Effector memory CD8-positive, alpha-beta T cell (primary cell): ENCODE measurements at regions not wholly inside any gene's neighbourhood (a gene's known extent, or its start where the extent isn't known, plus 50 kb on each side); places are given as distances from the start of the nearest gene placed in this dataset.

ENCODE experiments used
- ATAC-seq: fragments of 150-1000 bp; cut with Tn5 transposase; replicated peaks from 2 replicates; pipeline ENCODE4 v1.10.0; 2021; ENCODE audit warnings: mild to moderate bottlenecking, moderate library complexity
- DNase-seq, 3 experiments: peaks; one replicate each; pipeline ENCODE4 v3.0.0; 2021
- H3K27ac Mint-ChIP-seq, 2 donors: one replicate each; pipeline ENCODE4 v1.8.0; 2022; ENCODE audit warnings: mild to moderate bottlenecking in 2 of 2, mixed read lengths in 2 of 2, moderate library complexity in 2 of 2
- H3K27me3 Mint-ChIP-seq, 2 donors: one replicate each; pipeline ENCODE4 v1.8.0; 2022; ENCODE audit warnings: mixed read lengths in 2 of 2
- H3K36me3 Mint-ChIP-seq: one replicate; pipeline ENCODE4 v1.8.0; 2022; ENCODE audit warnings: mild to moderate bottlenecking, moderate library complexity, mixed read lengths; ENCODE audit not compliant: insufficient read depth
- H3K4me1 Mint-ChIP-seq, 2 donors: one replicate each; pipeline ENCODE4 v1.8.0; 2022; ENCODE audit warnings: low read depth in 2 of 2, mixed read lengths in 2 of 2
- H3K4me3 Mint-ChIP-seq, 2 donors: one replicate each; pipeline ENCODE4 v1.8.0; 2022; ENCODE audit warnings: mild to moderate bottlenecking in 2 of 2, mixed read lengths in 2 of 2, moderate library complexity in 2 of 2
- H3K9me3 Mint-ChIP-seq, 2 donors: one replicate each; pipeline ENCODE4 v1.8.0; 2022; ENCODE audit warnings: mixed read lengths in 2 of 2

- Mint-ChIP-seq H3K4me1 (no peaks in the 10 kb centered on the region), H3K9me3 (peaks cover 0 to 3% of the 10 kb centered on the region in 2 donors), H3K36me3 (no peaks in the 10 kb centered on the region), H3K27ac (no peak overlapping the region), H3K27me3 (peaks cover 0 to 15% of the 10 kb centered on the region in 2 donors), H3K4me3 (no peak overlapping the region)
- ATAC-seq = no peak
- no peak for DNase-seq
These were observed 139.5 kb downstream of the ZPLD1 start for GRCh38 chr3:102574355-102574754.

- H3K9me3 Mint-ChIP-seq = peaks cover 0 to 3% of the 10 kb centered on the region in 2 donors
- no peak overlapping the region for H3K4me3 Mint-ChIP-seq
- no peak overlapping the region for H3K27ac Mint-ChIP-seq
- H3K27me3 Mint-ChIP-seq = peaks cover 4 to 8% of the 10 kb centered on the region in 2 donors
- H3K36me3 Mint-ChIP-seq = no peaks in the 10 kb centered on the region
- DNase-seq (no peak), ATAC-seq (no peak)
- H3K4me1 Mint-ChIP-seq = no peaks in the 10 kb centered on the region
These were observed 141.8 kb downstream of the ZPLD1 start for GRCh38 chr3:102576651-102577050.

- H3K27ac Mint-ChIP-seq = no peak overlapping the region
- no peaks in the 10 kb centered on the region for H3K36me3 Mint-ChIP-seq
- no peaks in the 10 kb centered on the region for H3K4me1 Mint-ChIP-seq
- H3K27me3 Mint-ChIP-seq = peaks cover 2 to 4% of the 10 kb centered on the region in 2 donors
- no peak overlapping the region for H3K4me3 Mint-ChIP-seq
- peaks cover 0 to 3% of the 10 kb centered on the region in 2 donors for H3K9me3 Mint-ChIP-seq
- ATAC-seq (no peak), DNase-seq (no peak)
These were observed 142.4 kb downstream of the ZPLD1 start for GRCh38 chr3:102577082-102577789.

GRCh38 chr3:102580760-102581159 lies 145.9 kb downstream of the ZPLD1 start:
- H3K36me3 Mint-ChIP-seq = no peaks in the 10 kb centered on the region
- H3K27ac Mint-ChIP-seq = no peak overlapping the region
- no peak overlapping the region for H3K4me3 Mint-ChIP-seq
- no peak for DNase-seq
- H3K4me1 Mint-ChIP-seq = no peaks in the 10 kb centered on the region
- ATAC-seq = no peak
- H3K27me3 Mint-ChIP-seq = peaks cover 0 to 4% of the 10 kb centered on the region in 2 donors
- no peaks in the 10 kb centered on the region for H3K9me3 Mint-ChIP-seq

- Mint-ChIP-seq H3K27ac (no peak overlapping the region), H3K9me3 (no peaks in the 10 kb centered on the region)
- no peak for DNase-seq
These were observed 151.7 kb downstream of the ZPLD1 start for GRCh38 chr3:102586485-102586884.

GRCh38 chr3:102593812-102594602 lies 159.2 kb downstream of the ZPLD1 start:
- no peaks in the 10 kb centered on the region for H3K9me3 Mint-ChIP-seq
- H3K36me3 Mint-ChIP-seq = no peaks in the 10 kb centered on the region
- no peaks in the 10 kb centered on the region for H3K27me3 Mint-ChIP-seq
- no peaks in the 10 kb centered on the region for H3K4me1 Mint-ChIP-seq
- H3K27ac Mint-ChIP-seq = no peak overlapping the region
- no peak for DNase-seq
- no peak for ATAC-seq
- no peak overlapping the region for H3K4me3 Mint-ChIP-seq

More at GRCh38 chr3:102586485-102586884, 151.7 kb downstream of the ZPLD1 start:
- Mint-ChIP-seq H3K27me3 (no peaks in the 10 kb centered on the region), H3K4me1 (no peaks in the 10 kb centered on the region), H3K36me3 (no peaks in the 10 kb centered on the region), H3K4me3 (no peak overlapping the region)
- no peak for ATAC-seq

- Mint-ChIP-seq H3K9me3 (no peaks in the 10 kb centered on the region), H3K27me3 (no peaks in the 10 kb centered on the region), H3K4me3 (no peak overlapping the region), H3K27ac (no peak overlapping the region), H3K36me3 (no peaks in the 10 kb centered on the region), H3K4me1 (no peaks in the 10 kb centered on the region)
- ATAC-seq (no peak), DNase-seq (no peak)
These were observed 160.2 kb downstream of the ZPLD1 start for GRCh38 chr3:102595057-102595456.

- Mint-ChIP-seq H3K36me3 (no peaks in the 10 kb centered on the region), H3K4me3 (no peak overlapping the region), H3K9me3 (no peaks in the 10 kb centered on the region), H3K4me1 (no peaks in the 10 kb centered on the region), H3K27ac (no peak overlapping the region), H3K27me3 (no peaks in the 10 kb centered on the region)
- ATAC-seq = no peak
- no peak for DNase-seq
These were observed 165.2 kb downstream of the ZPLD1 start for GRCh38 chr3:102599819-102600576.

- Mint-ChIP-seq H3K27ac (no peak overlapping the region), H3K36me3 (no peaks in the 10 kb centered on the region), H3K4me1 (no peaks in the 10 kb centered on the region), H3K27me3 (no peaks in the 10 kb centered on the region), H3K9me3 (peaks cover 0 to under 1% of the 10 kb centered on the region in 2 donors), H3K4me3 (no peak overlapping the region)
- DNase-seq (no peak), ATAC-seq (no peak)
These were observed 170.3 kb downstream of the ZPLD1 start for GRCh38 chr3:102605153-102605552.

- no peak overlapping the region for H3K27ac Mint-ChIP-seq
- H3K4me1 Mint-ChIP-seq = no peaks in the 10 kb centered on the region
- ATAC-seq (no peak), DNase-seq (no peak)
- H3K4me3 Mint-ChIP-seq = no peak overlapping the region
- H3K9me3 Mint-ChIP-seq = peaks cover 0 to 2% of the 10 kb centered on the region in 2 donors
- H3K36me3 Mint-ChIP-seq = no peaks in the 10 kb centered on the region
- H3K27me3 Mint-ChIP-seq = no peaks in the 10 kb centered on the region
These were observed 174.1 kb downstream of the ZPLD1 start for GRCh38 chr3:102608875-102609274.

- peaks cover 0 to 2% of the 10 kb centered on the region in 2 donors for H3K9me3 Mint-ChIP-seq
- DNase-seq (no peak), ATAC-seq (no peak)
- no peaks in the 10 kb centered on the region for H3K36me3 Mint-ChIP-seq
- no peaks in the 10 kb centered on the region for H3K27me3 Mint-ChIP-seq
- no peaks in the 10 kb centered on the region for H3K4me1 Mint-ChIP-seq
- H3K27ac Mint-ChIP-seq = no peak overlapping the region
- H3K4me3 Mint-ChIP-seq = no peak overlapping the region
These were observed 179.3 kb downstream of the ZPLD1 start for GRCh38 chr3:102614021-102614569.

GRCh38 chr3:102614585-102614984 lies 179.8 kb downstream of the ZPLD1 start:
- peaks cover 0 to 2% of the 10 kb centered on the region in 2 donors for H3K9me3 Mint-ChIP-seq
- H3K4me3 Mint-ChIP-seq = no peak overlapping the region
- H3K4me1 Mint-ChIP-seq = no peaks in the 10 kb centered on the region
- ATAC-seq (no peak), DNase-seq (no peak)
- H3K27me3 Mint-ChIP-seq = no peaks in the 10 kb centered on the region
- no peaks in the 10 kb centered on the region for H3K36me3 Mint-ChIP-seq
- H3K27ac Mint-ChIP-seq = no peak overlapping the region

GRCh38 chr3:102617381-102617780 lies 182.6 kb downstream of the ZPLD1 start:
- ATAC-seq = no peak
- Mint-ChIP-seq H3K4me1 (no peaks in the 10 kb centered on the region), H3K4me3 (no peak overlapping the region), H3K9me3 (peaks cover 3 to 10% of the 10 kb centered on the region in 2 donors), H3K27me3 (peaks cover 0 to 11% of the 10 kb centered on the region in 2 donors), H3K36me3 (no peaks in the 10 kb centered on the region), H3K27ac (no peak overlapping the region)
- DNase-seq = no peak
